ENCODE measurements at regions not wholly inside any gene's neighbourhood (a gene's known extent, or its start where the extent isn't known, plus 50 kb on each side); places are given as distances from the start of the nearest gene placed in this dataset.

- TF ChIP-seq, protein P1, sequence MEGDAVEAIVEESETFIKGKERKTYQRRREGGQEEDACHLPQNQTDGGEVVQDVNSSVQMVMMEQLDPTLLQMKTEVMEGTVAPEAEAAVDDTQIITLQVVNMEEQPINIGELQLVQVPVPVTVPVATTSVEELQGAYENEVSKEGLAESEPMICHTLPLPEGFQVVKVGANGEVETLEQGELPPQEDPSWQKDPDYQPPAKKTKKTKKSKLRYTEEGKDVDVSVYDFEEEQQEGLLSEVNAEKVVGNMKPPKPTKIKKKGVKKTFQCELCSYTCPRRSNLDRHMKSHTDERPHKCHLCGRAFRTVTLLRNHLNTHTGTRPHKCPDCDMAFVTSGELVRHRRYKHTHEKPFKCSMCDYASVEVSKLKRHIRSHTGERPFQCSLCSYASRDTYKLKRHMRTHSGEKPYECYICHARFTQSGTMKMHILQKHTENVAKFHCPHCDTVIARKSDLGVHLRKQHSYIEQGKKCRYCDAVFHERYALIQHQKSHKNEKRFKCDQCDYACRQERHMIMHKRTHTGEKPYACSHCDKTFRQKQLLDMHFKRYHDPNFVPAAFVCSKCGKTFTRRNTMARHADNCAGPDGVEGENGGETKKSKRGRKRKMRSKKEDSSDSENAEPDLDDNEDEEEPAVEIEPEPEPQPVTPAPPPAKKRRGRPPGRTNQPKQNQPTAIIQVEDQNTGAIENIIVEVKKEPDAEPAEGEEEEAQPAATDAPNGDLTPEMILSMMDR (IDR thresholded peaks at IDR 0.05) = no peak
- no peak for TF ChIP-seq POLR2A (IDR thresholded peaks at IDR 0.05)
Measured at GRCh38 chr1:5345556-5345955, 646.7 kb downstream of the NPHP4 start.

Measured in heart left ventricle (tissue), 13 donors.